ENCODE measurements at regions not wholly inside any gene's neighbourhood (a gene's known extent, or its start where the extent isn't known, plus 50 kb on each side); places are given as distances from the start of the nearest gene placed in this dataset.

GRCh38 chr4:15340902-15341732 is 86.7 kb upstream of the C1QTNF7 start:
- DNase-seq: no peak

- no peak for DNase-seq
Observed at GRCh38 chr4:15341733-15342300, 86.0 kb upstream of the C1QTNF7 start.

GRCh38 chr4:15343000-15343399 is 84.8 kb upstream of the C1QTNF7 start:
- DNase-seq: no peak

GRCh38 chr4:15343581-15343980 is 84.3 kb upstream of the C1QTNF7 start:
- no peak for DNase-seq

- no peak for DNase-seq
Observed at GRCh38 chr4:15344041-15344440, 83.8 kb upstream of the C1QTNF7 start.

GRCh38 chr4:15345134-15345533 is 82.7 kb upstream of the C1QTNF7 start:
- no peak for DNase-seq

- DNase-seq: no peak
Observed at GRCh38 chr4:15348236-15348635, 79.6 kb upstream of the C1QTNF7 start.

GRCh38 chr4:15348695-15349094 is 79.1 kb upstream of the C1QTNF7 start:
- DNase-seq: no peak

GRCh38 chr4:15349531-15349935 is 78.3 kb upstream of the C1QTNF7 start:
- DNase-seq: no peak

- no peak for DNase-seq
Observed at GRCh38 chr4:15349965-15350364, 77.9 kb upstream of the C1QTNF7 start.

- DNase-seq: no peak
Observed at GRCh38 chr4:15352524-15352923, 75.3 kb upstream of the C1QTNF7 start.

GRCh38 chr4:15353207-15353606 is 74.6 kb upstream of the C1QTNF7 start:
- DNase-seq: no peak

GRCh38 chr4:15354371-15355297 is 73.2 kb upstream of the C1QTNF7 start:
- DNase-seq: no peak

GRCh38 chr4:15361529-15361928 is 66.3 kb upstream of the C1QTNF7 start:
- DNase-seq: no peak

- no peak for DNase-seq
Observed at GRCh38 chr4:15362541-15362940, 65.3 kb upstream of the C1QTNF7 start.

GRCh38 chr4:15364183-15364582 is 63.6 kb upstream of the C1QTNF7 start:
- DNase-seq: no peak

- DNase-seq: no peak
Observed at GRCh38 chr4:15365641-15366040, 62.2 kb upstream of the C1QTNF7 start.

GRCh38 chr4:15366721-15367120 is 61.1 kb upstream of the C1QTNF7 start:
- no peak for DNase-seq

GRCh38 chr4:15368856-15369255 is 59.0 kb upstream of the C1QTNF7 start:
- no peak for DNase-seq

- DNase-seq: no peak
Observed at GRCh38 chr4:15370296-15370695, 57.5 kb upstream of the C1QTNF7 start.

GRCh38 chr4:15373363-15373762 is 54.5 kb upstream of the C1QTNF7 start:
- no peak for DNase-seq

- no peak for DNase-seq
Observed at GRCh38 chr4:15374656-15375055, 53.2 kb upstream of the C1QTNF7 start.

GRCh38 chr4:15375667-15376066 is 52.2 kb upstream of the C1QTNF7 start:
- DNase-seq: no peak

- no peak for DNase-seq
Observed at GRCh38 chr4:15376145-15376544, 51.7 kb upstream of the C1QTNF7 start.

Measured in CD4-positive, alpha-beta T cell treated with Interleukin-12 subunit alpha and Interleukin-12 subunit beta, for 1 hour (primary cell).